ENCODE measurements at regions not wholly inside any gene's neighbourhood (a gene's known extent, or its start where the extent isn't known, plus 50 kb on each side); places are given as distances from the start of the nearest gene placed in this dataset.
"Not testable (repeated sequence)": the region's sequence is repeated elsewhere in the genome, so short reads cannot be mapped to it uniquely, and the experiment has no call there.

GRCh38 chr2:134041877-134042276, 212.0 kb upstream of the MGAT5 start:
- Histone ChIP-seq H3K4me3 (ENCODE audit: control extremely low read depth in 1 of 5, extremely low read depth in 1 of 5, insufficient read depth in 1 of 5, low read depth in 2 of 5, low read length in 4 of 5) (no peak overlapping the region), H3K9me3 (ENCODE audit: control extremely low read depth in 1 of 3, control insufficient read depth in 2 of 3, insufficient read depth in 1 of 3, low read length in 2 of 3) (peaks cover 0 to 20% (median 3%) of the 10 kb centered on the region in 3 donors), H4K20me1 (ENCODE audit: control insufficient read depth, insufficient read depth, low read length, poor library complexity, severe bottlenecking) (no peaks in the 10 kb centered on the region), H3K4me2 (replicated peaks; ENCODE audit: low read depth, low read length, poor library complexity, severe bottlenecking) (peak overlapping the region; percentile 48), H3K79me2 (ENCODE audit: control insufficient read depth, insufficient read depth, low read length) (no peaks in the 10 kb centered on the region), H3K27me3 (replicated peaks in 1 of 4; ENCODE audit: control extremely low read depth in 1 of 4, control insufficient read depth in 3 of 4, insufficient read depth in 4 of 4, low read length in 3 of 4) (no peaks in the 10 kb centered on the region), H3K36me3 (replicated peaks in 1 of 2; ENCODE audit: control extremely low read depth in 1 of 2, control insufficient read depth in 1 of 2, extremely low read depth in 1 of 2, insufficient read depth in 2 of 2, low read length in 1 of 2) (no peaks in the 10 kb centered on the region), H3K27ac (ENCODE audit: low read length in 2 of 2) (peak overlapping the region; percentile 24 to 82), H2AFZ (ENCODE audit: insufficient read depth, low read depth, low read length, poor library complexity, severe bottlenecking) (no peak overlapping the region), H3K4me1 (ENCODE audit: control insufficient read depth in 2 of 2, insufficient read depth in 2 of 2, low read length in 2 of 2) (peaks cover 51 to 54% of the 10 kb centered on the region in 2 donors), H3K9ac (ENCODE audit: low read length) (no peak overlapping the region)
- DNase-seq (peak; percentile 17), ATAC-seq (ENCODE audit: low read depth) (no peak)
- Mint-ChIP-seq H3K27me3 (no peaks in the 10 kb centered on the region), H3K4me1 (peaks cover 56% of the 10 kb centered on the region), H3K27ac (peak overlapping the region; percentile 26), H3K4me3 (peak overlapping the region; percentile 12), H3K9me3 (ENCODE audit: insufficient read depth) (peaks cover 3% of the 10 kb centered on the region)
- no peak for TF ChIP-seq CTCF (IDR thresholded peaks at IDR 0.05)
- no peak for TF ChIP-seq EZH2 (IDR thresholded peaks at IDR 0.05; ENCODE audit: borderline replicate concordance, insufficient read depth, low read depth, low read length, poor library complexity, severe bottlenecking)
- intact Hi-C loops (cut with micrococcal nuclease), result loop anchor here (2.0 kb wide), 2 partner anchors 19 to 89 kb away; no protein-coding TSS in a partner anchor
- CTCF ChIA-PET, result no interaction called here
- POLR2A ChIA-PET, result no interaction called here

DNA sequence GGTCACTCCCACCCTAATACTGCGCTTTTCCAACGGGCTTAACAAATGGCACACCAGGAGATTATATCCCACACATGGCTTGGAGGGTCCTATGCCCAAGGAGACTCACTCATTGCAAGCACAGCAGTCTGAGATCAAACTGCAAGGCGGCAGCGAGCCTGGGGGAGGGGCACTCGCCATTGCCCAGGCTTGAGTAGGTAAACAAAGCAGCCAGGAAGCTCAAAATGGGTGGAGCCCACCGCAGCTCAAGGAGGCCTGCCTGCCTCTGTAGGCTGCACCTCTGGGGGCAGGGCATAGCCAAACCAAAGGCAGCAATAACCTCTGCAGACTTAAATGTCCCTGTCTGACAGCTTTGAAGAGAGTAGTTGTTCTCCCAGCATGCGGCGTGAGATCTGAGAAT, 210.8 kb upstream of the MGAT5 start:
- peaks cover 55% of the 10 kb centered on the region for H3K4me1 Mint-ChIP-seq
- H3K4me3 ChIP-seq (ENCODE audit: control extremely low read depth in 1 of 5, extremely low read depth in 1 of 5, insufficient read depth in 1 of 5, low read depth in 2 of 5, low read length in 4 of 5); DNase-seq; intact Hi-C loops (cut with micrococcal nuclease); ATAC-seq (ENCODE audit: low read depth); H3K9ac ChIP-seq (ENCODE audit: low read length); H3K27ac ChIP-seq (ENCODE audit: low read length in 2 of 2); H2AFZ ChIP-seq (ENCODE audit: insufficient read depth, low read depth, low read length, poor library complexity, severe bottlenecking); H4K20me1 ChIP-seq (ENCODE audit: control insufficient read depth, insufficient read depth, low read length, poor library complexity, severe bottlenecking); H3K79me2 ChIP-seq (ENCODE audit: control insufficient read depth, insufficient read depth, low read length); POLR2A ChIA-PET; H3K27me3 ChIP-seq (replicated peaks in 1 of 4; ENCODE audit: control extremely low read depth in 1 of 4, control insufficient read depth in 3 of 4, insufficient read depth in 4 of 4, low read length in 3 of 4); H3K36me3 ChIP-seq (replicated peaks in 1 of 2; ENCODE audit: control extremely low read depth in 1 of 2, control insufficient read depth in 1 of 2, extremely low read depth in 1 of 2, insufficient read depth in 2 of 2, low read length in 1 of 2); H3K27me3 Mint-ChIP-seq; H3K9me3 Mint-ChIP-seq (ENCODE audit: insufficient read depth): not testable (repeated sequence)
- H3K4me3 Mint-ChIP-seq, result peak overlapping the region; percentile 44
- CTCF ChIA-PET, result interaction anchor here (1.3 kb wide), 1 partner anchor 156 kb away, joined by 3 read pairs; no protein-coding TSS in a partner anchor
- H3K27ac Mint-ChIP-seq, result peak overlapping the region; percentile 71
- 72% methylated on average over 6 of the region's 8 CpGs for WGBS (ENCODE audit: insufficient coverage)
- H3K4me2 ChIP-seq (replicated peaks; ENCODE audit: low read depth, low read length, poor library complexity, severe bottlenecking), result peak overlapping the region; percentile 48
- peaks cover 51 to 54% of the 10 kb centered on the region in 2 donors for H3K4me1 ChIP-seq (ENCODE audit: control insufficient read depth in 2 of 2, insufficient read depth in 2 of 2, low read length in 2 of 2)
- H3K9me3 ChIP-seq (ENCODE audit: control extremely low read depth in 1 of 3, control insufficient read depth in 2 of 3, insufficient read depth in 1 of 3, low read length in 2 of 3), result peaks cover 0 to 20% (median 3%) of the 10 kb centered on the region in 3 donors
